Neural cell (in vitro differentiated cells): ENCODE measurements at regions not wholly inside any gene's neighbourhood (a gene's known extent, or its start where the extent isn't known, plus 50 kb on each side); places are given as distances from the start of the nearest gene placed in this dataset.

Experiments used
- H2AFZ ChIP-seq: fragments of 200-600, 300-800 bp; sonication (generic), shearing (Covaris generic); 2 replicates; pipeline ENCODE4 v1.6.0; 2014; ENCODE audit warnings: low read depth, mild to moderate bottlenecking, antibody characterized with exemption, low read length, moderate library complexity
- H3F3A ChIP-seq: fragments of 200-600 bp; shearing (Covaris generic); 2 replicates; pipeline ENCODE4 v1.6.1; 2016; ENCODE audit warnings: mild to moderate bottlenecking, moderate library complexity, mixed read lengths, antibody characterized with exemption, low read length; ENCODE audit not compliant: insufficient read depth, poor library complexity, severe bottlenecking
- H3K27ac ChIP-seq: fragments of 200-600, 300-800 bp; sonication (generic), shearing (Covaris generic); 2 replicates; pipeline ENCODE4 v1.5.1; 2014; ENCODE audit warnings: mild to moderate bottlenecking, low read length, moderate library complexity
- H3K27me3 ChIP-seq: fragments of 300-800, 200-600 bp; sonication (generic), shearing (Covaris generic); 2 replicates; pipeline ENCODE4 v1.6.0; 2014; ENCODE audit warnings: mild to moderate bottlenecking, low read depth, low read length, moderate library complexity; ENCODE audit not compliant: insufficient read depth
- H3K36me3 ChIP-seq: fragments of 300-800, 200-600 bp; sonication (generic), shearing (Covaris generic); 2 replicates; pipeline ENCODE4 v1.5.1; 2014; ENCODE audit warnings: mild to moderate bottlenecking, antibody characterized with exemption, low read length, moderate library complexity; ENCODE audit not compliant: insufficient read depth
- H3K4me2 ChIP-seq: fragments of 300-800, 200-600 bp; sonication (generic), shearing (Covaris generic); 2 replicates; pipeline ENCODE4 v1.6.0; 2014; ENCODE audit warnings: mild to moderate bottlenecking, low read length
- H3K4me3 ChIP-seq: fragments of 300-800, 200-600 bp; sonication (generic), shearing (Covaris generic); 2 replicates; pipeline ENCODE4 v1.5.1; 2014; ENCODE audit warnings: mild to moderate bottlenecking, low read length, moderate library complexity
- H3K79me2 ChIP-seq: fragments of 200-600 bp; shearing (Covaris generic); replicated peaks from 2 replicates; pipeline ENCODE4 v1.6.0; 2014; ENCODE audit warnings: mild to moderate bottlenecking, low read length, moderate library complexity; ENCODE audit not compliant: insufficient read depth
- H3K9ac ChIP-seq: fragments of 300-800, 200-600 bp; sonication (generic), shearing (Covaris generic); 2 replicates; pipeline ENCODE4 v1.6.1; 2016; ENCODE audit warnings: mild to moderate bottlenecking, low read length, mixed read lengths
- H3K9me2 ChIP-seq: fragments of 200-600 bp; shearing (Covaris generic); 2 replicates; pipeline ENCODE4 v1.6.1; 2016; ENCODE audit warnings: mild to moderate bottlenecking, low read length, mixed read lengths; ENCODE audit not compliant: insufficient read depth
- H3K9me3 ChIP-seq: fragments of 200-600, 300-800 bp; sonication (generic), shearing (Covaris generic); 2 replicates; pipeline ENCODE4 v1.6.1; 2016; ENCODE audit warnings: mild to moderate bottlenecking, mixed run types, low read length, moderate library complexity, mixed read lengths
- H4K20me1 ChIP-seq: fragments of 200-600 bp; shearing (Covaris generic); 2 replicates; pipeline ENCODE4 v1.6.1; 2016; ENCODE audit warnings: mild to moderate bottlenecking, mixed run types; ENCODE audit not compliant: insufficient read depth
- CTCF ChIP-seq: fragments of 450-650 bp; IDR thresholded peaks from 2 replicates; pipeline ENCODE4 v1.5.1; 2014; ENCODE audit warnings: antibody characterized with exemption, mild to moderate bottlenecking, moderate library complexity; ENCODE audit not compliant: poor library complexity, severe bottlenecking
- EP300 ChIP-seq: fragments of 450-650 bp; conservative IDR thresholded peaks from 2 replicates; pipeline ENCODE4 v1.6.1; 2014; ENCODE audit warnings: antibody characterized with exemption, mild to moderate bottlenecking, moderate library complexity; ENCODE audit not compliant: poor library complexity, severe bottlenecking
- EZH2 ChIP-seq: fragments of 200-600, 300-800 bp; shearing (Covaris generic), sonication (generic); IDR thresholded peaks from 2 replicates; pipeline ENCODE4 v1.6.1; 2014; ENCODE audit warnings: antibody characterized with exemption, low read length, borderline replicate concordance, mild to moderate bottlenecking; ENCODE audit not compliant: insufficient read depth, poor library complexity, severe bottlenecking
- MXI1 ChIP-seq: fragments of 450-650 bp; conservative IDR thresholded peaks from 2 replicates; pipeline ENCODE4 v1.6.1; 2014; ENCODE audit warnings: antibody characterized with exemption, mild to moderate bottlenecking; ENCODE audit not compliant: poor library complexity, severe bottlenecking
- POLR2AphosphoS5 ChIP-seq: IDR thresholded peaks from 2 replicates; pipeline ENCODE4 v1.6.1; 2012
- RAD21 ChIP-seq: fragments of 450-650 bp; conservative IDR thresholded peaks from 2 replicates; pipeline ENCODE4 v1.6.1; 2014; ENCODE audit warnings: antibody characterized with exemption, mild to moderate bottlenecking, moderate library complexity
- REST ChIP-seq: IDR thresholded peaks from 2 replicates; pipeline ENCODE4 v1.6.1; 2012; ENCODE audit warnings: borderline replicate concordance
- SMC3 ChIP-seq: fragments of 450-650 bp; conservative IDR thresholded peaks from 2 replicates; pipeline ENCODE4 v1.6.1; 2014; ENCODE audit warnings: antibody characterized with exemption, mild to moderate bottlenecking, moderate library complexity; ENCODE audit not compliant: poor library complexity
- TAF1 ChIP-seq: IDR thresholded peaks from 2 replicates; pipeline ENCODE4 v1.6.1; 2012; ENCODE audit warnings: low read depth

- Histone ChIP-seq H3K4me2 (no peak overlapping the region), H3K9ac (no peak overlapping the region), H4K20me1 (no peaks in the 10 kb centered on the region), H2AFZ (no peak overlapping the region), H3K27me3 (no peaks in the 10 kb centered on the region), H3K79me2 (no peaks in the 10 kb centered on the region), H3K9me2 (no peaks in the 10 kb centered on the region), H3K27ac (no peak overlapping the region), H3K36me3 (no peaks in the 10 kb centered on the region), H3K9me3 (no peaks in the 10 kb centered on the region), H3K4me3 (no peak overlapping the region), H3F3A (no peaks in the 10 kb centered on the region)
- no peak for TF ChIP-seq TAF1
- TF ChIP-seq EP300, result no peak
- TF ChIP-seq RAD21, result no peak
- TF ChIP-seq EZH2, result no peak
Measured at GRCh38 chr10:111875725-111876124, 307.8 kb downstream of the GPAM start.

- Histone ChIP-seq H3K27me3 (no peaks in the 10 kb centered on the region), H3K36me3 (no peaks in the 10 kb centered on the region), H4K20me1 (no peaks in the 10 kb centered on the region), H2AFZ (no peak overlapping the region), H3K4me2 (no peak overlapping the region), H3F3A (no peaks in the 10 kb centered on the region), H3K9me2 (no peaks in the 10 kb centered on the region), H3K27ac (no peak overlapping the region), H3K4me3 (no peak overlapping the region), H3K9me3 (no peaks in the 10 kb centered on the region), H3K9ac (no peak overlapping the region), H3K79me2 (no peaks in the 10 kb centered on the region)
- TF ChIP-seq CTCF (no peak), MXI1 (no peak), SMC3 (no peak), EP300 (no peak), REST (no peak), POLR2AphosphoS5 (no peak), TAF1 (no peak), EZH2 (no peak), RAD21 (no peak)
Measured at GRCh38 chr10:111877258-111877657, 306.3 kb downstream of the GPAM start.

GRCh38 chr10:111879969-111880368 is 303.6 kb downstream of the GPAM start:
- TF ChIP-seq MXI1 (no peak), CTCF (no peak), SMC3 (no peak), EP300 (no peak), REST (no peak), EZH2 (no peak), POLR2AphosphoS5 (no peak), RAD21 (no peak), TAF1 (no peak)
- no peak overlapping the region for H2AFZ ChIP-seq
- H3K27ac ChIP-seq, result no peak overlapping the region
- H4K20me1 ChIP-seq, result no peaks in the 10 kb centered on the region
- H3K4me3 ChIP-seq, result no peak overlapping the region
- no peaks in the 10 kb centered on the region for H3F3A ChIP-seq
- no peak overlapping the region for H3K9ac ChIP-seq
- no peaks in the 10 kb centered on the region for H3K79me2 ChIP-seq
- no peaks in the 10 kb centered on the region for H3K9me3 ChIP-seq
- no peaks in the 10 kb centered on the region for H3K27me3 ChIP-seq
- H3K36me3 ChIP-seq, result no peaks in the 10 kb centered on the region
- H3K4me2 ChIP-seq, result no peak overlapping the region
- H3K9me2 ChIP-seq, result no peaks in the 10 kb centered on the region
